ENCODE measurements at regions not wholly inside any gene's neighbourhood (a gene's known extent, or its start where the extent isn't known, plus 50 kb on each side); places are given as distances from the start of the nearest gene placed in this dataset.

GRCh38 chr3:73743551-73743950 is 118.8 kb upstream of the PDZRN3 start:
- no peaks in the 10 kb centered on the region for H3K36me3 Mint-ChIP-seq (ENCODE audit: low read depth)
- H3K9me3 Mint-ChIP-seq = no peaks in the 10 kb centered on the region
- H3K27ac Mint-ChIP-seq = no peak overlapping the region
- DNase-seq (ENCODE audit: low spot score) = no peak
- H3K4me3 Mint-ChIP-seq = no peak overlapping the region
- H3K4me1 Mint-ChIP-seq (ENCODE audit: low read depth) = no peaks in the 10 kb centered on the region
- no peaks in the 10 kb centered on the region for H3K27me3 Mint-ChIP-seq (ENCODE audit: low read depth)

- DNase-seq (ENCODE audit: low spot score) = no peak
- H3K4me3 Mint-ChIP-seq = no peak overlapping the region
- H3K4me1 Mint-ChIP-seq (ENCODE audit: low read depth) = no peaks in the 10 kb centered on the region
- H3K9me3 Mint-ChIP-seq = no peaks in the 10 kb centered on the region
- H3K36me3 Mint-ChIP-seq (ENCODE audit: low read depth) = no peaks in the 10 kb centered on the region
- no peaks in the 10 kb centered on the region for H3K27me3 Mint-ChIP-seq (ENCODE audit: low read depth)
- H3K27ac Mint-ChIP-seq = no peak overlapping the region
Observed at GRCh38 chr3:73739791-73740453, 115.2 kb upstream of the PDZRN3 start.

- Mint-ChIP-seq H3K27ac (no peak overlapping the region), H3K4me1 (ENCODE audit: low read depth) (no peaks in the 10 kb centered on the region), H3K27me3 (ENCODE audit: low read depth) (no peaks in the 10 kb centered on the region), H3K36me3 (ENCODE audit: low read depth) (no peaks in the 10 kb centered on the region), H3K9me3 (no peaks in the 10 kb centered on the region), H3K4me3 (no peak overlapping the region)
- DNase-seq (ENCODE audit: low spot score) = no peak
Observed at GRCh38 chr3:73738711-73739110, 114.0 kb upstream of the PDZRN3 start.

DNA sequence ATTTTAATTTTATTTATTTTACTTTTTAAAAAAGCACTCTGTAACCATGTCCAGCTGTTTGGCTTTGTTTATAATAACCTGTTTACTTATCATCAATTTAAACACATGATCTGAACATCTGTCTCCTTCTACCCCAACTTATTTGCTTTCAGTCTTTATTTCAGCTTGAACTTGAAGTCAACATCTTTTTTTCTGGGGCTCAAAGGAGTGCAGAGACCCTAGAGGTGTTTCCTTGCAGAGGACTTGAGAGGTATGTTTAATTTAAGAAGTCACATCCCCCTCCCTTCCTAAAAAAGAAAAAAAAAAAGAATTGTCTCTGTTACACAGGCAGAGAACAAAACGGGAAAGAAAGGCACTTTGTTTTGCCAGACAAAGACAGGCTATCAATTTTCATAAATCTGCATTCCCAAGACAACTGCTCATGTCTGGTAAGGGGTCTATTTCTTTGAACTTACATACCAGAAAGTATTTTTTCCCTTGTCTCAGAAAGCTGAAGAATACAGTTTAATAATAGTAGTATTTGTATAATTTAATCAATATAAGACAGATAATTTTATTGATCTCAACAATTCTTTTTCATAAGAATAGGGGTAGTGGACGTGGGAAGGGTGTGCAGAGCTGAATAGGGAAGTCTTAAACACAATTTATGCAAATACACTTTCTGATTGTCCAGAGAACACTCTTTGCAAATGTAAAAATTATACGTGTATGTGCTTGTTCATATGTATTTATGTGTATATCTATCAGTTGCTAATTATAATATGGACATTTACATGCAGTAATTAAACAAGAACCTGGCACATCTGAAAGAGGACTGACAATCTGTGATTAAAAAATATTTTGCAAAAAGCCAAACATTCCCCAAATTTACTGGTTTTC is 109.7 kb upstream of the PDZRN3 start:
- H3K27ac Mint-ChIP-seq = no peak overlapping the region
- no peak for DNase-seq (ENCODE audit: low spot score)

GRCh38 chr3:73733746-73734145 is 109.0 kb upstream of the PDZRN3 start:
- Mint-ChIP-seq H3K4me1 (ENCODE audit: low read depth) (no peaks in the 10 kb centered on the region), H3K9me3 (peaks cover 8% of the 10 kb centered on the region), H3K36me3 (ENCODE audit: low read depth) (no peaks in the 10 kb centered on the region), H3K27ac (no peak overlapping the region), H3K4me3 (no peak overlapping the region), H3K27me3 (ENCODE audit: low read depth) (no peaks in the 10 kb centered on the region)
- no peak for DNase-seq (ENCODE audit: low spot score)

More for the DNA sequence above, 109.7 kb upstream of the PDZRN3 start:
- no peaks in the 10 kb centered on the region for H3K4me1 Mint-ChIP-seq (ENCODE audit: low read depth)
- H3K4me3 Mint-ChIP-seq = no peak overlapping the region
- H3K9me3 Mint-ChIP-seq = peaks cover 8% of the 10 kb centered on the region
- no peaks in the 10 kb centered on the region for H3K36me3 Mint-ChIP-seq (ENCODE audit: low read depth)
- no peaks in the 10 kb centered on the region for H3K27me3 Mint-ChIP-seq (ENCODE audit: low read depth)

DNA sequence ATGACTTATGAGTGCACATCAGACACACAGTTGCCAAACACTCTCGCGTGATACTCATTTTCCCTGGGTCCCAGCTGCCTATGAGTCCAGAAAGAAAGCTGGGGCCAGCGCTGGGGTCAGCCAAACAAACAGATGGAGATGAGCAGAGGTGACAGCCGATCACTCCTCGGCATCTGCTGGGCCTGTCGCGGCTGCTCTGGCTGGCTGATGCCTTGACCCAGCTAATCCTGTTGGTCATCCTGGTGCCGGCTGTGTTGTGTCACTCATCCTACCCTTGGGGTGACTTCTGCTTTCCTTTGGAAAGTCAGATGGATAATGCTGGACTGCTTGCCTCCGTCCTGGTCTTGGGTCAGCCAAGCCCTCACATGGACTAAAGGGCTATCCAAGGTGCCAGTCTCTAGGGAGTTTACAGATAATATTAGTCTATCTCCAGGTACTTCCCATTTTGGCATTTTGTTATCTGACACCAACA is 105.3 kb upstream of the PDZRN3 start:
- no peak overlapping the region for H3K4me3 Mint-ChIP-seq
- no peak overlapping the region for H3K27ac Mint-ChIP-seq

DNA sequence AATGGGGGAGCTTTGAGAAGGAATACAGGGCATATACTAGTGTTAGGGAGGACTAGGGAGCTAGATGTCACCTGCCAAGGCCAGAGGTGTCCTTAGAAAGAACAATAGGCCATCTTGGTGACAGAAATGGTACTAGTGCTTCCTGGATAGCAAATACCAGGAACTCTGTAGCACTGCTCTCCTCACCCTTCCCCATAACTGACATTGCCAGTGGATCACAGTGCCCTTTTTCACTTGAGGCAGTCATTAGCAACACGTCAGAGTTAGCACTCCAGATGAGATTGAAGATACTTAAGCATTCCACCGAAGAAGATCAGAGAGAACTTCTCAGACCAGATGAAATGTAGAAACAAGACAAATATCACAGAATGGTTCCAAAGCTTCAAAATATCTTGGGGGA is 103.1 kb upstream of the PDZRN3 start:
- Mint-ChIP-seq H3K36me3 (ENCODE audit: low read depth) (no peaks in the 10 kb centered on the region), H3K27me3 (ENCODE audit: low read depth) (no peaks in the 10 kb centered on the region), H3K27ac (no peak overlapping the region), H3K9me3 (peaks cover 4% of the 10 kb centered on the region), H3K4me3 (no peak overlapping the region), H3K4me1 (ENCODE audit: low read depth) (no peaks in the 10 kb centered on the region)
- DNase-seq (ENCODE audit: low spot score) = no peak

More for the DNA sequence above, 105.3 kb upstream of the PDZRN3 start:
- no peaks in the 10 kb centered on the region for H3K36me3 Mint-ChIP-seq (ENCODE audit: low read depth)
- no peaks in the 10 kb centered on the region for H3K27me3 Mint-ChIP-seq (ENCODE audit: low read depth)
- H3K9me3 Mint-ChIP-seq = peaks cover 8% of the 10 kb centered on the region
- DNase-seq (ENCODE audit: low spot score) = no peak
- H3K4me1 Mint-ChIP-seq (ENCODE audit: low read depth) = no peaks in the 10 kb centered on the region

GRCh38 chr3:73727117-73727821 is 102.5 kb upstream of the PDZRN3 start:
- DNase-seq (ENCODE audit: low spot score) = no peak
- Mint-ChIP-seq H3K27ac (no peak overlapping the region), H3K9me3 (peaks cover 4% of the 10 kb centered on the region), H3K36me3 (ENCODE audit: low read depth) (no peaks in the 10 kb centered on the region), H3K4me1 (ENCODE audit: low read depth) (no peaks in the 10 kb centered on the region), H3K4me3 (no peak overlapping the region), H3K27me3 (ENCODE audit: low read depth) (no peaks in the 10 kb centered on the region)

DNA sequence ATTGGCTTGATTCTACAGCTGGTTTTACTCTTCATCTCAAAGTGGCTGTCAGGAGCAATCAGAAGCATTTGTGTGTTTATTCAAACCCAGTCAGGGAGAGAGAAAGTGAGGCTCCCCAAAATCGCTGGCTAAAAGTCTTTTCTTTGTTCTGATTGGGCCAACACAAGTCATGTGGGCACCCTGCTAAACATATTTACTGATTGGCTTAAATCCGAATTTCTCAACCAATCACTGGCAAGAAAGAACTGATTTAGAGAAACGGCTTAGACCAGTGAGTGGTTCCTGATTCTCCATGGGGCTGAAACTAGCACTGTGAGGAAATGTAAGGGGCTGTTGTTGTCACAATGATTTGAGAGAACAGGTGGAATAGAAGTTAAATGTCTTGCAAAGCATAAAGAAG is 98.9 kb upstream of the PDZRN3 start:
- no peaks in the 10 kb centered on the region for H3K9me3 Mint-ChIP-seq
- no peak overlapping the region for H3K27ac Mint-ChIP-seq
- H3K4me3 Mint-ChIP-seq = no peak overlapping the region
- no peaks in the 10 kb centered on the region for H3K27me3 Mint-ChIP-seq (ENCODE audit: low read depth)
- H3K4me1 Mint-ChIP-seq (ENCODE audit: low read depth) = no peaks in the 10 kb centered on the region
- no peak for DNase-seq (ENCODE audit: low spot score)
- no peaks in the 10 kb centered on the region for H3K36me3 Mint-ChIP-seq (ENCODE audit: low read depth)

- no peak overlapping the region for H3K4me3 Mint-ChIP-seq
- H3K27ac Mint-ChIP-seq = no peak overlapping the region
- H3K9me3 Mint-ChIP-seq = no peaks in the 10 kb centered on the region
- no peak for DNase-seq (ENCODE audit: low spot score)
- H3K4me1 Mint-ChIP-seq (ENCODE audit: low read depth) = no peaks in the 10 kb centered on the region
- H3K36me3 Mint-ChIP-seq (ENCODE audit: low read depth) = no peaks in the 10 kb centered on the region
- H3K27me3 Mint-ChIP-seq (ENCODE audit: low read depth) = no peaks in the 10 kb centered on the region
Observed at GRCh38 chr3:73719861-73720260, 95.1 kb upstream of the PDZRN3 start.

- Mint-ChIP-seq H3K4me1 (ENCODE audit: low read depth) (no peaks in the 10 kb centered on the region), H3K27ac (no peak overlapping the region), H3K27me3 (ENCODE audit: low read depth) (no peaks in the 10 kb centered on the region), H3K4me3 (no peak overlapping the region), H3K36me3 (ENCODE audit: low read depth) (no peaks in the 10 kb centered on the region), H3K9me3 (no peaks in the 10 kb centered on the region)
- DNase-seq (ENCODE audit: low spot score) = no peak
Observed at GRCh38 chr3:73719413-73719851, 94.7 kb upstream of the PDZRN3 start.

DNA sequence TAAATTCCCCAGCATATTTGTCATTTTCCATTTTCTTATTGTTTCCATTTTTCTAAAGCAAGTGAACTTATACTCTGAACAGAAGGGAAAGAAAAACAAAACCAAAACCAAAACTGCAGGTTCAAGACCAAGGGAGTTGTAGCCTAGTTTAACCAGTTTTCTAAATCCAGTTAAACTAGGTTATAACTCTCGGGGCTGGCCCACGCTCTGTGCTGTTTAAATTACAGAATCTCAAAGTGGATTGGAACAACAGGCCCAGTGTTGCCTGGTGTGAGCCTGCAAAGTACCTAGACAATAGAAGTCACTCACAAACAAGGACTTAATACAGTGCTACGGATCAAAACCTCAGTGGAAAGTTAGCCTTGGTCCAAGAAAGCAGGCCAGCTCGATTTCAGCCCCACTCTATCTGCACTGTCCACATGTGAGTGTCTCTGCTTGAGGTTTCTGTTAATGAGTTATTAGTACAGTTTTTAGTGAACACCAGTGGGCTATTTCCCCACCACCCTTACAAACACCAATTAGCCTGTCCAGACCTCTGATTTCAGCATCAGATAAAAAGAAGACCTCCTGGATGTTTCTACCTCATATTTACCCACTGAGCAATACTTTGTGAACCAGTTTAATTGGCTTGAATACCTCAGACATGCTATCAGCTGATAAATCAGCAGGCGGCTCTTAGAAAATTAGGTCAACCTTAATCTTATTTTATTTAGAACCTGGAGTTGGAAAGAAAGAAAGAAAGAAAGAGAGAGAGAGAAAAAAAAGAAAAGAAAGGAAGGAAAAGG is 93.8 kb upstream of the PDZRN3 start:
- DNase-seq (ENCODE audit: low spot score) = no peak
- no peak overlapping the region for H3K27ac Mint-ChIP-seq

DNA sequence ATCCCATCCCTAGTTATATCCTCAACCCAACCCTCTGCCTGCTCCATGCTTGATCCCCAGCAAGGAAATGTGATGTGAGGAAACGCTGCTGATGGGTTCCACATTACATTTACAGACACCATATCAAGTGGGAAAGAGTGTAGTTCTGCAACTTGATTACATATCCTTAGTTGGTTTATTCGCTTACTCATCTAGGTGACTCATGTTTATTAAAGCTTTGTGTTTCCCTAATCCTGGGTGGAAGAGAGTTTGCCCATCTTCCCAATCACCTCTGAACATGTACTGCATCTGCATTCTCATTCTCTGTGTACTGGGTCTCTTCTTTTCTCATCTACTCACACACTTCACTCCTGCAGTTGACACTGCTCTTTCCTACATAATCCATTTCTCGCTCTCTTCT is 91.7 kb upstream of the PDZRN3 start:
- Mint-ChIP-seq H3K36me3 (ENCODE audit: low read depth) (no peaks in the 10 kb centered on the region), H3K4me1 (ENCODE audit: low read depth) (no peaks in the 10 kb centered on the region), H3K4me3 (no peak overlapping the region), H3K27me3 (ENCODE audit: low read depth) (no peaks in the 10 kb centered on the region), H3K27ac (no peak overlapping the region), H3K9me3 (peaks cover 4% of the 10 kb centered on the region)
- DNase-seq (ENCODE audit: low spot score) = no peak

More for the DNA sequence above, 93.8 kb upstream of the PDZRN3 start:
- Mint-ChIP-seq H3K36me3 (ENCODE audit: low read depth) (no peaks in the 10 kb centered on the region), H3K4me3 (no peak overlapping the region), H3K27me3 (ENCODE audit: low read depth) (no peaks in the 10 kb centered on the region), H3K9me3 (peaks cover 3% of the 10 kb centered on the region), H3K4me1 (ENCODE audit: low read depth) (no peaks in the 10 kb centered on the region)

All from T-helper 2 cell treated with Interferon-gamma antibody and Interleukin-4, amounts not matched to agents 5 μg/mL and 100 μg/mL, for 36 hours (primary cell).